Stimulated activated CD8-positive, alpha-beta memory T cell treated with anti-CD3 and anti-CD28 coated beads, Interleukin-15, amount 100 ng/mL, for 24 hours (primary cell): ENCODE measurements at regions not wholly inside any gene's neighbourhood (a gene's known extent, or its start where the extent isn't known, plus 50 kb on each side); places are given as distances from the start of the nearest gene placed in this dataset.
"Not testable (repeated sequence)": the region's sequence is repeated elsewhere in the genome, so short reads cannot be mapped to it uniquely, and the experiment has no call there.

Source experiments
- DNase-seq: peaks from one replicate; pipeline ENCODE4 v3.0.0-alpha.2; 2020; ENCODE audit warnings: low read depth

DNA sequence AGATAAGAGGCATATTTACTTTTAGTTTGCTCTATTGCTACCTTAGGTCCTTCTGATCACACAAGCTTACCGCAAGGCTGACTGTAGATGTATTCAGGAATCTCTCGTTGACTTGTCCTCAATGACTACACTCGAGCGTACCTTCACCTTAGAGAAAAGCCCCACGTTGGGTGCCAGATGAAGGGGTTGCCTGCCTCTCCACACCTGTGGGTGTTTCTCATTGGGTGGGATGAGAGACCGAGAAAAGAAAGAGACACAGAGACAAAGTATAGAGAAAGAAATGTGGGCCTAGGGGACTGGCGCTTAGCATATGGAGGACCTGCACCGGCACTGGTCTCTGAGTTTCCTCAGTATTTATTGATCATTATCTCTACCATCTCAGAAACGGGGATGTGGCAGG lies 51.8 kb downstream of the ASCL4 start:
- DNase-seq = no peak

DNA sequence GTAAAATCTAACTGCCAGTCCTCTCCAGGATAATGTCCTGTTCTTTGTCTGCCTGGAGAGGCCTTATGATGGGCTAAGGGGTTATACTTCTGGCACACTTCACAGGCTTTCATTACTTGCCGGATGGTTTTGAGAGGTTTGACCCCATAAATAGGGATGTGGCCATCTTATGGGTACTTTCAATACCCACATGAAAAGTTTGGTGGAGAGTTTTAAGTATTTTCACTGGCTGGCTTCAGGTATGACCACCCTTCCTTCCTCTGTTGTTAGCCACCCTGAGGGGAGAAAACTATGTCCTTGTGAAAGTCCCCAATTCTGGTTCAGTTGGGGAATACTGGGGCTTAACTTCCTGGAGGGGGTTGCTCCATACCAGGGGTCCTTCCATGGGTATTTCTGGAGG lies 54.8 kb downstream of the ASCL4 start:
- no peak for DNase-seq

GRCh38 chr12:107832441-107832840 lies 57.9 kb downstream of the ASCL4 start:
- DNase-seq = no peak

- no peak for DNase-seq
Measured at GRCh38 chr12:107840186-107840585, 65.7 kb downstream of the ASCL4 start.

DNA sequence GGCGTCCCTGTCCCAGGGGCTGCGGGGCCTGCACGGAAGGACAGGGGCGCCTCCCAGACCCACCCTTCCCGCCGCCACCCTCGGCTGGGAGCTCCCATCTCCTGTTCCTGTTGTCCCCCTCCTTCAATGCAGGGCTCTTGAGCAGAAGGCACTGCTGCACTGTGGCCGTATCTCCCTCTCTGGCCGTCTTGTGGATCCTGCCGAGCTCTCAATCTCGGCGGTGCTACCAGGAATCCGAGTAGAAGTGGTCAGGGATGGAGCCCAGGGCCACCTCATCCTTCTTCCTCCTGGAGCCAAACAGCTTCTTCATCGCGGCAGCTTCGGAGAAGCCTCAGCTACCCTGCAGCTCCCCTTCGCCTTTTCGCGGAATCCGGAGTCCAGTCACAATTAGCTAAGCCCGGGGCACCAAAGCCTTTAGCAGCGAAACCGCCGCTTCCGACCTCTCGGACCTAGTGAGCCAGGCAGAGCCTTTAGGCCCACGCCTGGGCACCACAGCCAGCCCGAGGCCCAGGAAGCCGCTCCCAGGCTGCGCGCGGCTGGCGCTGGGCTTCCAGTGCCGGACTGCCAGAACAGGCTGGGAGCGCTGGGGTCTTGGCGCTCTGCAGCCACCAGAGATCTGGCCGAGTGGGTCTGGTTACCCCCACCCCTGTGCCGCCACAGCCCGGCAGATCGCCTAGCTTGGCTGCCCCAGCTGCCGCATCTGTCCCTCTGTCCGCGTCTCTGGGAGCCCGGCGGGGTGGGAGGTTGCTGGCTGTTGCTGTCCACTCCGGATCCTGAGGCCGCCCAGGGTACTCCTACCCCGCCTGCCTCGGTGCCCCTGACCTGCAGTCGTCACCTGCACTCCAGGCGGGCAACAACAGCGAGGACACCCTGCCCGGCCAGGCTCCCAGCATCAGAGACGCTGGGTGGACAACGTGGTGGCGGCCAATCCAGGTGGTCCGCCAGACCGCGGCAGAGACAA lies 69.1 kb downstream of the ASCL4 start:
- DNase-seq = no peak

DNA sequence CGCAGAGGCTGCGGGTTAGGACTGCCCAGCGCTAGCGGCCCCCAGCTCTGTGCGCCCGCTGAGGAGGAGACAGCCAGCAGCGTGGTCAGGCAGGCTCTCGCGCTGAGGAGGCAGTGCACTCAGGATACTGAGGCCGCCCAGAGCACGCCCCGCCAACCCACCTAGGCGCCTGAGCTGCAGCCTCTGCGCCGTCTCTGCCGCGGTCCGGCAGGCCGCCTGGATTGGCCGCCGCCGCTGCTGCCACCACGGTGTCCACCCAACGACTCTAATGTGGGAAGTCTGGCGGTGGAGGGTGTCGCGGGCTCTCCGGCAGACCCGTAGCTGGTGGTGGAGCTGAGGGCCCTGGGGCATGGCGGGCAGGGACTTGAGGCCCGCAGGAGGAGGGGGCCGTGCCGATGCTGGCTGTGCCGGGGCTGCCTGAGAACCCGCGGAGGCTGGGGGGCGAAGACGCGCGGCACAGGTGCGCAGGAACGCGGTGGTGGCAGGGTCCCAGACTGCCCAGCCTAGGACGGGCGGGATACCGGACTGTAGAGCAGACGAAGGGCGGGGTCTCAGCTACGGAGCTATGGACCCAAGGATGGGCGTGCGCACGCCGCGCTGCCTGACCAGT lies 69.9 kb downstream of the ASCL4 start:
- no peak for DNase-seq

- no peak for DNase-seq
Measured at GRCh38 chr12:107845226-107845979, 70.9 kb downstream of the ASCL4 start.

- DNase-seq = no peak
Measured at GRCh38 chr12:107845980-107846659, 71.6 kb downstream of the ASCL4 start.

GRCh38 chr12:107847430-107847829 lies 72.9 kb downstream of the ASCL4 start:
- DNase-seq = no peak

GRCh38 chr12:107847830-107848229 lies 73.3 kb downstream of the ASCL4 start:
- DNase-seq = no peak

DNA sequence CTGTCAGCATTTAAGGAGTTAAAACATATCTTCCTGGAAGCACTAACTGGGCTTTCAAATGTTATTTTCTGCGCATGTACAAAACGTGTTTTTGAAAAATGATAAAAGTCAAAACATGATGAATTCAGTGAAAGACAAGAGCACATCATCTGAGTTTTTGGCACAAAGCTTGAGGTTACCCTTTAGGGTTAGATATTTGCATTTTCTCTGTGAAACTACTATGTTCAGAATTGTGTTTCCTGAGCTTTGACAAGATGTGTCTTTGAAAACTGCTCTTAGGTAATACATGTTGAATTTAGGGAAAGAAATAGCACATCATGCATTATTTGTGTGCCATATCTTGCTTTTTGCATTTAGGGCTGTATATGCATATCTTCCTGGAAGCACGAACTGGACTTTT lies 79.0 kb downstream of the ASCL4 start:
- DNase-seq = no peak

- no peak for DNase-seq
Measured at GRCh38 chr12:107855471-107855870, 81.0 kb downstream of the ASCL4 start.

DNA sequence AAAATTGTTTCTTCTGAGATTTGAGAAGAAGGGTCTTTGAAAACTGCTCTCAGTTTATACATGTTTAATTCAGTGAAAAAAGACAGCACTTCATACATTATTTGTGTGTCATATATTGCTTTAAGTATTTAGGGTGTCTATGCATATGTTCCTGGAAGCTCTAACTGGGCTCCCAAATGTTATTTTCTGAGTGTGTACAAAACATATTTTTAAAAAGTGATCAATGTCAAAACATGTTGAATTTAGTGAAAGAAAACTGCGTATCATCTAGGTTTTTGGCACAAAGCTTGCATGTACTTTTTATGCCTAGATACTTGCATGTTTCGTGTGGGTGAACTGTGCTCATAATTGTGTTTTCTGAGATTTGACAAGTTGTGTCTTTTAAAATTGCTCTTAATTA lies 81.6 kb downstream of the ASCL4 start:
- no peak for DNase-seq

GRCh38 chr12:107857191-107857590 lies 82.7 kb downstream of the ASCL4 start:
- no peak for DNase-seq

- DNase-seq = no peak
Measured at GRCh38 chr12:107859367-107859766, 84.9 kb downstream of the ASCL4 start.

- no peak for DNase-seq
Measured at GRCh38 chr12:107864235-107864634, 89.7 kb downstream of the ASCL4 start.

GRCh38 chr12:107864727-107865126 lies 90.2 kb downstream of the ASCL4 start:
- DNase-seq = not testable (repeated sequence)

DNA sequence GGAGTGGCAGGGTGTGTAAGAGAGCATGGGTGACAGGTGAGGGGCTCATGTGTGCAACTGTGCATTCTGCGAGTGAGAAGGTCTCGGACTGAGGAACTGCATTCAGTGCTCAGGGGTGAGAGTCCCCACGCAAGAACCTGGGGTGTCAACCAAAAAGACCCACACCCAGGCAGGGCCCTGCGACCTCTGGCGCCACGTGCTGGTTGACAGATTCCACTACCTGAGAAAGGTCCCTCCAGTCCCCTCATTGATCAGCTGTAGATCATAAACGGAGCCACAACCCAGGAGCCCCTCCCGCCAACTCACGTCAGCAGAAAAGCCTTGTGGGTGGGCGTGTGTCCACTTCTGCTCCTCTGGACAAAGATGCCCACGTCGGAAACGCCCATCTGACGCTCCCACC lies 98.7 kb downstream of the ASCL4 start:
- no peak for DNase-seq

DNA sequence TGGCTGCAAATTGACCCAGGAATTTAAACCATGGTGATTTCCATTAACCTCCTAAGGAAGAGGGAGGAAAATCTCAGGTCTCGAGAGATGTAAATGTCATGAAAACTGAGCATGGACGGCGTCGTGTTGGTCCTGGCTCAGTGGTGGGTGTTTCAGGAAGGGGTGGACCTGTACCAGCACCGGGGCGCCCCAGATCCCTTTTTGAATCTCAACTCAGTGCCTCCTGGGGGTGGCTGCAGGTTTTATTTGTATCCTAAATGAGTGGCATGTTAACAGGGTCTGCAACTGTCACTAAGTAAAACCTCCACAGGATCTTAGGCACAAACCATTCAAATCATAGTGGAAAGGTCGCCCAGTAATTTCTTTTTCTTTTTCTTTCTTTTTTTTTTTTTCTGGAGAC lies 101.3 kb downstream of the ASCL4 start:
- DNase-seq = no peak

DNA sequence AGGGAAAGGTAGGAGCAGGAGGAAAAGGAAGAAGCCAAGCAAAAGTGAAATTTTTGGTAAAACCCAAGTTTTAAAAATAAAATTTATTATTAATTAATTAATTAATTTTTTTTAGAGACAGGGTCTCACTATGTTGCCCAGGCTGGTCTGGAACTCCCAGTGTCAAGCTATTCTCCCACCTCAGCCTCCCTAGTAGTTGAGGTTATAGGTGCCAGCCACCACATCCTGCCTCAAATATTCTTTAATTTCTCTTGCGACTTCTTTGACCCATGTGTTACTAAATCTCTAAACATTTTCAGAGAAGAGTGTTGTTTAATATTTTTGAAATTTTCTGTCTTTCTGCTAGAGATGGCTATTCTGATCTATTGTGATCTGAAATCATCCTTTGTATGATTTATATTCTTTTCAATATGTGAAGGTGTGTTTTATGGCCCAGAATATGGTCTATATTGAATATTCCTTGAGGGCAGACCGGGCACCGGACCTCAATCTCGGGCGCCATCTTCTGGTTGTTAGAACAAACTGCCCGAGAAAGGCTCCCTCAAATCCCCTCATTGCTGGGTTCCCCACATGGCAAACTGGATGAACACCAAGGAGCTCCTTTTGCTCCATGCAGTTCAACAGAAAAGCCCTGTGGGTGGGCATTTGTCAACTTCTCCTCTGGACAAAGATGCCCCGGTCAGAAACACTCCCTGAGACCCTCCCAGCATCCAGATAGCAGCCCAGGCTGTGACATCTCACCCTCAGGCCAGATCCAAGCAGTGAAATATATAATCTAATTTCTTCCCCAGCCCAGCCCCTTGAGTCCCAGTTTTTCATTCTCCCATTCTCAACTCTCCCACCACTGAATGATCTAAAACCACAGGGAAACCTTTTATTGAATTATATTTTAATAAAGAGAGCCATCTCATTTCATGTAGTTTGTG lies 110.5 kb downstream of the ASCL4 start:
- no peak for DNase-seq

- DNase-seq = no peak
Measured at GRCh38 chr12:107888789-107889188, 114.3 kb downstream of the ASCL4 start.
